NAMALWA (cell line): ENCODE measurements at regions not wholly inside any gene's neighbourhood (a gene's known extent, or its start where the extent isn't known, plus 50 kb on each side); places are given as distances from the start of the nearest gene placed in this dataset.
"Not testable (repeated sequence)": the region's sequence is repeated elsewhere in the genome, so short reads cannot be mapped to it uniquely, and the experiment has no call there.

Experiments used
- DNase-seq: peaks from one replicate; pipeline ENCODE4 v3.0.0-alpha.2; 2015; ENCODE audit warnings: low spot score

GRCh38 chr5:111942661-111943401, 185.8 kb upstream of the NREP start:
- DNase-seq: no peak

GRCh38 chr5:111942201-111942600, 185.2 kb upstream of the NREP start:
- peak; percentile 81 for DNase-seq

- DNase-seq: no peak
These were observed 180.1 kb upstream of the NREP start for GRCh38 chr5:111937094-111937493.

- no peak for DNase-seq
These were observed 178.8 kb upstream of the NREP start for GRCh38 chr5:111935835-111936234.

- no peak for DNase-seq
These were observed 178.0 kb upstream of the NREP start for GRCh38 chr5:111935009-111935408.

- no peak for DNase-seq
These were observed 177.5 kb upstream of the NREP start for GRCh38 chr5:111934511-111934910.

- DNase-seq: no peak
These were observed 176.1 kb upstream of the NREP start for GRCh38 chr5:111933086-111933485.

GRCh38 chr5:111932628-111933027, 175.6 kb upstream of the NREP start:
- no peak for DNase-seq

GRCh38 chr5:111932199-111932598, 175.2 kb upstream of the NREP start:
- DNase-seq: no peak

- no peak for DNase-seq
These were observed 174.7 kb upstream of the NREP start for GRCh38 chr5:111931655-111932054.

GRCh38 chr5:111930905-111931461, 174.0 kb upstream of the NREP start:
- DNase-seq: no peak

- DNase-seq: no peak
These were observed 173.5 kb upstream of the NREP start for GRCh38 chr5:111930449-111930848.

GRCh38 chr5:111929867-111930266, 172.9 kb upstream of the NREP start:
- DNase-seq: no peak

GRCh38 chr5:111929261-111929660, 172.3 kb upstream of the NREP start:
- no peak for DNase-seq

GRCh38 chr5:111928511-111928910, 171.5 kb upstream of the NREP start:
- DNase-seq: no peak

- no peak for DNase-seq
These were observed 170.2 kb upstream of the NREP start for GRCh38 chr5:111927191-111927590.

- no peak for DNase-seq
These were observed 169.0 kb upstream of the NREP start for GRCh38 chr5:111926026-111926425.

- DNase-seq: no peak
These were observed 165.3 kb upstream of the NREP start for GRCh38 chr5:111922344-111922743.

GRCh38 chr5:111921691-111922090, 164.7 kb upstream of the NREP start:
- DNase-seq: not testable (repeated sequence)

- no peak for DNase-seq
These were observed 158.1 kb upstream of the NREP start for GRCh38 chr5:111914966-111915636.

GRCh38 chr5:111902436-111902835, 145.4 kb upstream of the NREP start:
- DNase-seq: no peak

- peak; percentile 30 for DNase-seq
These were observed 144.3 kb upstream of the NREP start for GRCh38 chr5:111901296-111901695.

- DNase-seq: no peak
These were observed 136.0 kb upstream of the NREP start for GRCh38 chr5:111892949-111893348.
